ENCODE measurements at regions not wholly inside any gene's neighbourhood (a gene's known extent, or its start where the extent isn't known, plus 50 kb on each side); places are given as distances from the start of the nearest gene placed in this dataset.

- DNase-seq (ENCODE audit: low read depth, low spot score) = no peak
- in situ Hi-C loops (cut with HindIII; ENCODE audit: low sequenced_read_pairs) = no loop called here
- H3K4me3 ChIP-seq (ENCODE audit: low read depth, low read length) = no peak overlapping the region
- TF ChIP-seq CTCF (IDR thresholded peaks at IDR 0.05; ENCODE audit: low read depth, low read length) = no peak
Measured at GRCh38 chr3:76349715-76350480, 564.5 kb upstream of the ZNF717 start.

- no peak for TF ChIP-seq CTCF (IDR thresholded peaks at IDR 0.05; ENCODE audit: low read depth, low read length)
- no peak for DNase-seq (ENCODE audit: low read depth, low spot score)
- H3K4me3 ChIP-seq (ENCODE audit: low read depth, low read length) = no peak overlapping the region
- in situ Hi-C loops (cut with HindIII; ENCODE audit: low sequenced_read_pairs) = no loop called here
Measured at GRCh38 chr3:76352051-76352450, 566.7 kb upstream of the ZNF717 start.

- no peak for TF ChIP-seq CTCF (IDR thresholded peaks at IDR 0.05; ENCODE audit: low read depth, low read length)
- H3K4me3 ChIP-seq (ENCODE audit: low read depth, low read length) = no peak overlapping the region
- no peak for DNase-seq (ENCODE audit: low read depth, low spot score)
- in situ Hi-C loops (cut with HindIII; ENCODE audit: low sequenced_read_pairs) = no loop called here
Measured at GRCh38 chr3:76352511-76353284, 567.3 kb upstream of the ZNF717 start.

- H3K4me3 ChIP-seq (ENCODE audit: low read depth, low read length) = no peak overlapping the region
- in situ Hi-C loops (cut with HindIII; ENCODE audit: low sequenced_read_pairs) = no loop called here
- no peak for TF ChIP-seq CTCF (IDR thresholded peaks at IDR 0.05; ENCODE audit: low read depth, low read length)
- DNase-seq (ENCODE audit: low read depth, low spot score) = no peak
Measured at GRCh38 chr3:76353683-76354082, 568.3 kb upstream of the ZNF717 start.

- TF ChIP-seq CTCF (IDR thresholded peaks at IDR 0.05; ENCODE audit: low read depth, low read length) = no peak
- H3K4me3 ChIP-seq (ENCODE audit: low read depth, low read length) = no peak overlapping the region
- in situ Hi-C loops (cut with HindIII; ENCODE audit: low sequenced_read_pairs) = no loop called here
- no peak for DNase-seq (ENCODE audit: low read depth, low spot score)
Measured at GRCh38 chr3:76361010-76361409, 575.7 kb upstream of the ZNF717 start.

GRCh38 chr3:76362643-76363042, 577.3 kb upstream of the ZNF717 start:
- in situ Hi-C loops (cut with HindIII; ENCODE audit: low sequenced_read_pairs) = no loop called here
- H3K4me3 ChIP-seq (ENCODE audit: low read depth, low read length) = no peak overlapping the region
- DNase-seq (ENCODE audit: low read depth, low spot score) = no peak
- no peak for TF ChIP-seq CTCF (IDR thresholded peaks at IDR 0.05; ENCODE audit: low read depth, low read length)
